T-cell (primary cell): ENCODE measurements at regions not wholly inside any gene's neighbourhood (a gene's known extent, or its start where the extent isn't known, plus 50 kb on each side); places are given as distances from the start of the nearest gene placed in this dataset.

Experiments
- ATAC-seq, 4 experiments: fragments of 200-7000 bp in 3 of 4; fragments of 150-1000 bp in 1 of 4; cut with Tn5 transposase; replicated peaks in 1 of 4; 1 replicate in 3 of 4; 2 replicates in 1 of 4; pipeline ENCODE4 v1.10.0; 2021; ENCODE audit warnings: moderate library complexity in 3 of 4, mild to moderate bottlenecking in 2 of 4, moderate number of reproducible peaks in 1 of 4
- CTCF ChIA-PET, 2 donors: fragments of 300-600 bp; sonication (Branson Sonifier 250); formaldehyde crosslinking; loops; one replicate each; lab custom pipeline; 2022; ENCODE audit warnings: antibody characterized with exemption in 2 of 2; lab: Charles Lee
- POLR2A ChIA-PET, 2 donors: fragments of 300-600 bp; sonication (Branson Sonifier 250); formaldehyde crosslinking; loops; one replicate each; lab custom pipeline; 2022; ENCODE audit warnings: antibody characterized with exemption in 2 of 2; lab: Charles Lee
- DNase-seq, 35 experiments: peaks; one replicate each; pipeline versions ENCODE4 v3.0.0 to v3.0.0-alpha.2; 2013 to 2023
- H3K27ac ChIP-seq: one replicate; pipeline ENCODE4 v1.5.1; 2013; ENCODE audit warnings: low read length
- H3K27me3 ChIP-seq, 2 experiments: replicated peaks in 1 of 2; 1 replicate in 1 of 2; 2 replicates in 1 of 2; pipeline versions ENCODE4 v1.6.1 to v1.7.0; 2013; ENCODE audit warnings: low read length in 1 of 2, mixed read lengths in 1 of 2; ENCODE audit not compliant: control insufficient read depth in 2 of 2, insufficient read depth in 2 of 2; ENCODE audit errors: extremely low read depth in 1 of 2
- H3K36me3 ChIP-seq, 2 donors: 1 replicate in 1 of 2; 2 replicates in 1 of 2; pipeline versions ENCODE4 v1.6.1 to v1.7.0; 2013; ENCODE audit warnings: low read length in 1 of 2; ENCODE audit not compliant: control insufficient read depth in 2 of 2, insufficient read depth in 1 of 2; ENCODE audit errors: extremely low read depth in 1 of 2
- H3K4me1 ChIP-seq, 2 experiments: 1 replicate in 1 of 2; 2 replicates in 1 of 2; pipeline versions ENCODE4 v1.6.1 to v1.7.0; 2013; ENCODE audit warnings: low read length in 2 of 2, mixed read lengths in 1 of 2; ENCODE audit not compliant: insufficient read depth in 2 of 2, control insufficient read depth in 1 of 2; ENCODE audit errors: extremely low read depth in 1 of 2
- H3K4me3 ChIP-seq, 2 donors: 1 replicate in 1 of 2; 2 replicates in 1 of 2; pipeline versions ENCODE4 v1.5.1 to v1.7.0; 2013; ENCODE audit warnings: mild to moderate bottlenecking in 2 of 2, low read length in 1 of 2, moderate library complexity in 1 of 2; ENCODE audit not compliant: control insufficient read depth in 1 of 2; ENCODE audit errors: extremely low read depth in 1 of 2
- H3K9me3 ChIP-seq: 2 replicates; pipeline ENCODE4 v1.7.0; 2013
- H3K27ac Mint-ChIP-seq, 2 donors: one replicate each; pipeline ENCODE4 v1.8.0; 2020 to 2021; ENCODE audit warnings: mild to moderate bottlenecking in 2 of 2, mixed read lengths in 2 of 2
- H3K27me3 Mint-ChIP-seq, 2 donors: one replicate each; pipeline ENCODE4 v1.8.0; 2021 to 2022; ENCODE audit warnings: mixed read lengths in 2 of 2
- H3K36me3 Mint-ChIP-seq: one replicate; pipeline ENCODE4 v1.8.0; 2021; ENCODE audit warnings: mixed read lengths
- H3K4me1 Mint-ChIP-seq, 3 donors: one replicate each; pipeline ENCODE4 v1.8.0; 2020 to 2022; ENCODE audit warnings: mixed read lengths in 3 of 3, mild to moderate bottlenecking in 1 of 3
- H3K4me3 Mint-ChIP-seq, 3 donors: one replicate each; pipeline ENCODE4 v1.8.0; 2020 to 2022; ENCODE audit warnings: mild to moderate bottlenecking in 3 of 3, mixed read lengths in 3 of 3, moderate library complexity in 3 of 3
- H3K9me3 Mint-ChIP-seq, 3 donors: one replicate each; pipeline ENCODE4 v1.8.0; 2020 to 2022; ENCODE audit warnings: mixed read lengths in 3 of 3
- WGBS: methylation state at CpG from one replicate; pipeline ENCODE4 v1.1.5; 2013; ENCODE audit warnings: missing lambda C conversion rate; ENCODE audit not compliant: insufficient coverage; 5-methylcytosine and 5-hydroxymethylcytosine counted together

DNA sequence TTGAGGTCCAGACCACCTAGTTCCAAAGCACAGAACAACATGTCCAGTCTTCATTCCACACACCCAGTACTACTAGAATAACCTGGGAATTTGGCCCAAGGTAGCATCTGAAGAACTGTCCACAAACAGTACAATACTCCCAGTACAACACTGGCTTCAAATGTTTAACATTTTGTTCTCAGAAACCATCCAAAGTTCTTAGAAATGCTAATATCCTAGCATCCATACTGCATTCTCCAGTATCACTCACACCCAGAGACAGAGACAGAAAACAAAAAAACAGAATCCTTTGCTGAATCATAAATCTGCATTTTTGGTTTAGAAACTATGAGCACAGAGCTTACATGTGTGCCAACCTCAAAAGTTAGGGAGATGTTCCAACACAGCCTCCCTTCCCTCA, 490.8 kb downstream of the FOXO1 start:
- no peaks in the 10 kb centered on the region for H3K36me3 Mint-ChIP-seq
- no peak overlapping the region for H3K4me3 Mint-ChIP-seq
- CTCF ChIA-PET = interaction anchor here in 1 of 2 donors (0.6 kb wide), 1 partner anchor 273 kb away, joined by 3 read pairs; no protein-coding TSS in a partner anchor
- no peaks in the 10 kb centered on the region for H3K27me3 Mint-ChIP-seq
- H3K9me3 Mint-ChIP-seq = peaks cover 0 to 3% (median 0%) of the 10 kb centered on the region in 3 donors
- ATAC-seq (no peak), DNase-seq (no peak)
- no peak overlapping the region for H3K4me3 ChIP-seq
- peaks cover 8 to 14% of the 10 kb centered on the region in 2 experiments for H3K4me1 ChIP-seq
- H3K27ac ChIP-seq = no peak overlapping the region
- H3K27ac Mint-ChIP-seq = no peak overlapping the region
- H3K9me3 ChIP-seq = no peaks in the 10 kb centered on the region
- H3K27me3 ChIP-seq = peaks cover 0 to 11% of the 10 kb centered on the region in 2 experiments
- H3K36me3 ChIP-seq = no peaks in the 10 kb centered on the region
- POLR2A ChIA-PET = interaction anchor here in 1 of 2 donors (0.6 kb wide), 1 partner anchor 69 kb away, joined by 3 read pairs; no protein-coding TSS in a partner anchor
- H3K4me1 Mint-ChIP-seq = peaks cover 29 to 40% (median 37%) of the 10 kb centered on the region in 3 donors

DNA sequence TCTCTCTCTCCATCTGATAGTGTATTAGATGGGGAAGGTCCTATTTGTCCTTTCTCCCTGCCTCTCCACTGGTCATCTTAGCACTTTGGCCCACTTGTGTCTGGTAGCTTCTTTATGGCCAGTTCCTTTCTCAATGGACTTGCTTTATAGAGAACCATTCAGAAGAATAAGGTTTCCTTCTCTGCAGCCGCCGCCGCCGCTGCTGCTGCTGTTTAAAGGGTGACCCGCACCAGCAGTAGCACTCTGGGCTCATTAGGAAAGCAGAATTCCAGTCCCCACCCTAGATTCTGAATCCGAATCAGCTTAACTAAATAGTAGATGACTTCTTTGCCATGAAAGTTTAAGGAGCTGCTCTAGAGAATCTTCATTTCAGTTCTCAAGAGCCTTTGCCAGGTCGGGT, 490.2 kb downstream of the FOXO1 start:
- peaks cover 0 to under 1% (median 0%) of the 10 kb centered on the region in 3 donors for H3K9me3 Mint-ChIP-seq
- Histone ChIP-seq H3K9me3 (no peaks in the 10 kb centered on the region), H3K27me3 (peaks cover 0 to 11% of the 10 kb centered on the region in 2 experiments), H3K4me1 (peaks cover 8 to 14% of the 10 kb centered on the region in 2 experiments), H3K36me3 (no peaks in the 10 kb centered on the region), H3K4me3 (no peak overlapping the region), H3K27ac (no peak overlapping the region)
- DNase-seq (no peak), ATAC-seq (no peak)
- no peak overlapping the region for H3K27ac Mint-ChIP-seq
- no peaks in the 10 kb centered on the region for H3K36me3 Mint-ChIP-seq
- POLR2A ChIA-PET = interaction anchor here in 1 of 2 donors (0.6 kb wide), 1 partner anchor 783 kb away, joined by 3 read pairs; no protein-coding TSS in a partner anchor
- H3K27me3 Mint-ChIP-seq = no peaks in the 10 kb centered on the region
- WGBS = 88% methylated on average over 1 of the region's 7 CpGs
- no peak overlapping the region for H3K4me3 Mint-ChIP-seq
- CTCF ChIA-PET = interaction anchor here in 1 of 2 donors (0.6 kb wide), 1 partner anchor 274 kb away, joined by 3 read pairs; no protein-coding TSS in a partner anchor
- H3K4me1 Mint-ChIP-seq = peaks cover 24 to 44% (median 37%) of the 10 kb centered on the region in 3 donors

DNA sequence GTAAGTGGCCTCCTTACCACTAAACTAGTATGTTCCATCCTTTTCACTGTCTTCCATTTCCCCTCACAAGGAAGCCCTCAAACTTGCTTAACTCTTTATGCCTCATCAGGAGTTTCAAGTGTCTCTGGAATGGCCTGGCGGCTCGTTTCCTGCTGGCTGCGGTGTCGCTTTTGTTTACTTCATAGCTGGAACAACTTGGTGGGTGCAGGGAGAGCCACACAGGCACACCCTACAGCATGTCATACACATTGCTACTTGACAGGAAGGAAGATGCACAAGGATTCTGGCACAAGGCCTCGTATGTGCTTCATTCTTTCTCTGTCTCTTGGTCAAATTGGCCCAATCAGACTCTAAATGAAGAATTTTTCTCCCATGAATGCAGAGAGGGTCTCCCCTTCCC, 488.3 kb downstream of the FOXO1 start:
- no peaks in the 10 kb centered on the region for H3K27me3 ChIP-seq
- no peak overlapping the region for H3K27ac ChIP-seq
- no peak overlapping the region for H3K4me3 ChIP-seq
- H3K36me3 Mint-ChIP-seq = no peaks in the 10 kb centered on the region
- POLR2A ChIA-PET = interaction anchor here in 1 of 2 donors (0.6 kb wide), 2 partner anchors 12 to 40 kb away, joined by 4 read pairs; no protein-coding TSS in a partner anchor
- DNase-seq (peak in 3 of 35 experiments; percentile 6 to 15 (median 9)), ATAC-seq (peak in 3 of 4 experiments; percentile 53 to 72 (median 61))
- H3K9me3 ChIP-seq = no peaks in the 10 kb centered on the region
- CTCF ChIA-PET = interaction anchor here in 1 of 2 donors (0.5 kb wide), 1 partner anchor 490 kb away, joined by 3 read pairs; no protein-coding TSS in a partner anchor
- H3K9me3 Mint-ChIP-seq = no peaks in the 10 kb centered on the region
- H3K36me3 ChIP-seq = no peaks in the 10 kb centered on the region
- H3K27ac Mint-ChIP-seq = peak overlapping the region; percentile 56 to 80
- no peaks in the 10 kb centered on the region for H3K27me3 Mint-ChIP-seq
- WGBS = 70% methylated on average over 3 of the region's 5 CpGs
- peaks cover 27 to 45% (median 39%) of the 10 kb centered on the region in 3 donors for H3K4me1 Mint-ChIP-seq
- H3K4me3 Mint-ChIP-seq = peak overlapping the region in 1 of 3 donors; percentile 33
- H3K4me1 ChIP-seq = peaks cover 8 to 12% of the 10 kb centered on the region in 2 experiments

DNA sequence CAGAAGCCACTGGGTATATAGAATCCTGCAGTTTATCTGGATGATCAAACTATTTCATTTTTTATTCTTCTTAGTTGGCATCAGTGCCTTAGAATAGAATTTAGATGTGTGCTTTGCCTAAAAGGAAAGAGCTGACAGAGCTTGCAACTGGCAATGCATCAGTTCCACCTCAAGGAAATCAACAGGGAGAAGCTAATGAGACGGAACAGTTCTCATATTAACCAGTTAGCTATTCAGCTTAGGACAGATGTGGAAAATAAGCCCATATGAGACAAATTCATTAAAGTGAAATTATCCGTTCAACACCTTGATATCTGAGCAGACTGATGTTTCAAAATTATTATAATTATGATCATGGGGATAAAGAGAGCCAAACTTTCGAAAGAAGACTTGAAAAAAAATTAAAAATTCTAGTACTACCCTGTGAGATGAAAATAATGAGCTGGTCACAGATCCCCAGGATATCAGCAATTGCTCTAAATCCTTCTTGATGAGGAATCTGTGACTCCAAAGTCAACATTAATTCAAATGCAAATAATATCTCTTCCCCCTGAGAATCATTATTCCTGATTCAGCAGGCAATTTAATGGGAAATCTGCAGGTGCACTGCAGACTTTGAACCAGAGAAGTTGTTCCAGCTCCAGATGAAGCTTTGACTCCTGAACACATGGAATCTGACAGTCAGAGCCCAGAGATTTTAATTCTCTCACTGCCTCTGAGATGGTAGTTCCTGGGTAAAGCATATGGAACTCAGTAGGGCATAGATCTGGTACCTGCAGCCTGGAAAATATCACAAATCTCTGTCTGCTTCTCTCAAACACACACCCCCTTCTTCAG, 486.8 kb downstream of the FOXO1 start:
- DNase-seq = no peak
- H3K27ac ChIP-seq = no peak overlapping the region
- ChIA-PET POLR2A (no interaction called here), CTCF (interaction anchor here in 1 of 2 donors (0.6 kb wide), 1 partner anchor 492 kb away, joined by 4 read pairs; no protein-coding TSS in a partner anchor)
- Mint-ChIP-seq H3K27ac (no peak overlapping the region), H3K4me3 (no peak overlapping the region), H3K36me3 (peaks cover 5% of the 10 kb centered on the region), H3K9me3 (peaks cover 0 to 5% (median 0%) of the 10 kb centered on the region in 3 donors), H3K27me3 (no peaks in the 10 kb centered on the region), H3K4me1 (peaks cover 40 to 60% (median 53%) of the 10 kb centered on the region in 3 donors)
- no peaks in the 10 kb centered on the region for H3K36me3 ChIP-seq
- ATAC-seq = no peak
- H3K9me3 ChIP-seq = no peaks in the 10 kb centered on the region
- H3K4me3 ChIP-seq = no peak overlapping the region
- no peaks in the 10 kb centered on the region for H3K27me3 ChIP-seq
- no CpG with 5 or more reads among the region's 3 CpGs for WGBS
- peaks cover 10 to 17% of the 10 kb centered on the region in 2 experiments for H3K4me1 ChIP-seq

DNA sequence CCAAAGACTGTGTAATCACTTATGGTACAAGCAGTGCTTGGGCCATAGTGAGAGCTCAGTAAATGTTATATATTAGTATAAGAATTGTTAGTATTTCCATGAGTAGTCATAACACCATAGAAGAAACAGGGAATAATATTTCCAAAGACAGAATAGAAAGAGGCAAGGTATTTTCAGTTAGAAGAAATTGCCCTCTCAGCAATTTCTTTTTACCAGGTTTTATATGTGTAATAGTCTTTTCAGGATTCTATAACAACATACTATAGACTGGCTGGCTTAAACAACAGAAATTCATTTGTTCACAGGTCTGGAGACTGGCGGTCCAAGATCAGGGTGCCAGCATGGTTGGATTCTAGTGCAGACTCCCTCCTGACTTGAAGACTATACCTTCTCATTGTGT, 485.7 kb downstream of the FOXO1 start:
- Histone ChIP-seq H3K4me3 (no peak overlapping the region), H3K4me1 (peaks cover 17 to 23% of the 10 kb centered on the region in 2 experiments), H3K27ac (no peak overlapping the region), H3K9me3 (no peaks in the 10 kb centered on the region), H3K27me3 (no peaks in the 10 kb centered on the region), H3K36me3 (no peaks in the 10 kb centered on the region)
- H3K9me3 Mint-ChIP-seq = peaks cover 0 to 5% (median 0%) of the 10 kb centered on the region in 3 donors
- no peak for ATAC-seq
- no peak overlapping the region for H3K27ac Mint-ChIP-seq
- H3K4me1 Mint-ChIP-seq = peaks cover 49 to 71% (median 59%) of the 10 kb centered on the region in 3 donors
- WGBS = no CpG with 5 or more reads among the region's 1 CpG
- H3K36me3 Mint-ChIP-seq = peaks cover 5% of the 10 kb centered on the region
- ChIA-PET CTCF (no interaction called here), POLR2A (no interaction called here)
- H3K27me3 Mint-ChIP-seq = no peaks in the 10 kb centered on the region
- no peak overlapping the region for H3K4me3 Mint-ChIP-seq
- no peak for DNase-seq

DNA sequence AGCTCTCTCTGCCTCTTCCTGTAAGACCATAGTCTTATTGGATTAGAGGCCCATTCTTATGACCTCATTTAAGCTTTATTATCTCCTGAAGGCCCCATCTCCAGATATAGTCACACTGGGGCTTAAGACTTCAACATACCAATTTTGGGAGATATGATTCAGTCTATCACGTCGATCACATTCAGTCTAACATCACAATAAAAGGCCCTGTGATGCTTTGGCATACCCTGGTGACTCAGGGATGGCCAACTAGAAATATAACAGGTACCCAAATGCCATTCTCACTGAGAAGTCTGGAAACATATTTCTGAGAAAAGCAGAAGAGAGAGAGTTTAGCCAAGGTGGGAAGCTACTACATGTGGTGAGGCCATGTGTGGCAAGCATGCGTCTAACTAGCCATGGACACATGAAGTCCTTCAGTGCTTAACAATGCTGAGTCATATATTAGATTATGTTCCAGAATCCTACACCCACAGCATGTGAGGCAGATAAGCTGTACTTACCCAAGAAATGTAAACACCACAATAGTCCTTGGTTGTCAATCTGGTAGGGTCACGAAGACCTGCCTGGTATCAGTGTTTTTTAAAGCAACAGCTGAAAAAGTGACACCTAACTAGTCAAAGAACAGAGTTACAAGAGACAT, 485.1 kb downstream of the FOXO1 start:
- Mint-ChIP-seq H3K4me1 (peaks cover 54 to 73% (median 64%) of the 10 kb centered on the region in 3 donors), H3K36me3 (peaks cover 5% of the 10 kb centered on the region), H3K27ac (no peak overlapping the region), H3K4me3 (no peak overlapping the region), H3K9me3 (peaks cover 0 to 5% (median 0%) of the 10 kb centered on the region in 3 donors), H3K27me3 (no peaks in the 10 kb centered on the region)
- H3K4me3 ChIP-seq = no peak overlapping the region
- 100% methylated on average over 1 of the region's 4 CpGs for WGBS
- no peaks in the 10 kb centered on the region for H3K9me3 ChIP-seq
- DNase-seq = no peak
- no peak overlapping the region for H3K27ac ChIP-seq
- CTCF ChIA-PET = interaction anchor here in 1 of 2 donors (0.6 kb wide), 1 partner anchor 23 kb away, joined by 3 read pairs; no protein-coding TSS in a partner anchor
- POLR2A ChIA-PET = no interaction called here
- H3K4me1 ChIP-seq = peaks cover 23 to 28% of the 10 kb centered on the region in 2 experiments
- H3K36me3 ChIP-seq = no peaks in the 10 kb centered on the region
- no peak for ATAC-seq
- H3K27me3 ChIP-seq = no peaks in the 10 kb centered on the region
